H9 (cell line): ENCODE measurements at regions not wholly inside any gene's neighbourhood (a gene's known extent, or its start where the extent isn't known, plus 50 kb on each side); places are given as distances from the start of the nearest gene placed in this dataset.

ENCODE experiments used
- DNase-seq: peaks from one replicate; pipeline ENCODE4 v3.0.0-alpha.2; 2017
- H2AFZ ChIP-seq: one replicate; pipeline ENCODE4 v1.6.1; 2013; ENCODE audit warnings: mild to moderate bottlenecking, low read length, control low read depth, moderate library complexity
- H2AK5ac ChIP-seq: 2 replicates; pipeline ENCODE4 v1.6.1; 2013; ENCODE audit warnings: low read length, control low read depth, mixed read lengths; ENCODE audit not compliant: insufficient read length
- H2BK120ac ChIP-seq: one replicate; pipeline ENCODE4 v1.6.1; 2013; ENCODE audit warnings: low read depth, mild to moderate bottlenecking, low read length, control low read depth, inconsistent platforms; ENCODE audit not compliant: poor library complexity, severe bottlenecking
- H2BK12ac ChIP-seq: 2 replicates; pipeline ENCODE4 v1.6.1; 2013; ENCODE audit warnings: low read length, control low read depth, mixed read lengths, low read depth; ENCODE audit not compliant: insufficient read length
- H2BK15ac ChIP-seq: 2 replicates; pipeline ENCODE4 v1.6.1; 2013; ENCODE audit warnings: low read depth, low read length, control low read depth
- H2BK20ac ChIP-seq: one replicate; pipeline ENCODE4 v1.6.1; 2013; ENCODE audit warnings: low read depth, mild to moderate bottlenecking, low read length, control low read depth, inconsistent platforms; ENCODE audit not compliant: poor library complexity, severe bottlenecking
- H2BK5ac ChIP-seq: 2 replicates; pipeline ENCODE4 v1.6.1; 2013; ENCODE audit warnings: low read length, control low read depth, mixed read lengths; ENCODE audit not compliant: insufficient read length
- H3K14ac ChIP-seq: 2 replicates; pipeline ENCODE4 v1.6.1; 2013; ENCODE audit warnings: low read length, control low read depth; ENCODE audit not compliant: insufficient read depth
- H3K18ac ChIP-seq: 2 replicates; pipeline ENCODE4 v1.6.1; 2013; ENCODE audit warnings: low read depth, mild to moderate bottlenecking, mixed read lengths, low read length, control low read depth; ENCODE audit not compliant: insufficient read length
- H3K23ac ChIP-seq: 2 replicates; pipeline ENCODE4 v1.6.1; 2013; ENCODE audit warnings: low read length, control low read depth, mixed read lengths, low read depth; ENCODE audit not compliant: insufficient read length
- H3K23me2 ChIP-seq: 2 replicates; pipeline ENCODE4 v1.6.1; 2013; ENCODE audit warnings: low read depth, mild to moderate bottlenecking, mixed read lengths, low read length, control low read depth; ENCODE audit not compliant: insufficient read length, poor library complexity, severe bottlenecking
- H3K27ac ChIP-seq: 2 replicates; pipeline ENCODE4 v1.5.1; 2013; ENCODE audit warnings: low read length, control low read depth, mixed read lengths, low read depth; ENCODE audit not compliant: insufficient read length
- H3K27me3 ChIP-seq: 2 replicates; pipeline ENCODE4 v1.6.1; 2013; ENCODE audit warnings: low read length, control low read depth, inconsistent platforms; ENCODE audit not compliant: insufficient read depth
- H3K4ac ChIP-seq: 2 replicates; pipeline ENCODE4 v1.6.1; 2013; ENCODE audit warnings: low read depth, mild to moderate bottlenecking, control low read depth, inconsistent platforms, low read length, moderate library complexity
- H3K4me1 ChIP-seq: 2 replicates; pipeline ENCODE4 v1.6.1; 2013; ENCODE audit warnings: low read length, control low read depth, inconsistent platforms; ENCODE audit not compliant: insufficient read depth
- H3K4me2 ChIP-seq: 2 replicates; pipeline ENCODE4 v1.6.1; 2013; ENCODE audit warnings: low read length, control low read depth, mixed read lengths; ENCODE audit not compliant: insufficient read length, insufficient read depth
- H3K56ac ChIP-seq: 2 replicates; pipeline ENCODE4 v1.6.1; 2013; ENCODE audit warnings: low read depth, mild to moderate bottlenecking, mixed read lengths, low read length, control low read depth; ENCODE audit not compliant: insufficient read length
- H3K79me1 ChIP-seq: 2 replicates; pipeline ENCODE4 v1.6.1; 2013; ENCODE audit warnings: low read depth, mild to moderate bottlenecking, moderate library complexity, low read length, control low read depth, inconsistent platforms; ENCODE audit not compliant: insufficient read depth, poor library complexity, severe bottlenecking
- H3K79me2 ChIP-seq: 2 replicates; pipeline ENCODE4 v1.6.1; 2013; ENCODE audit warnings: low read length, control low read depth, inconsistent platforms; ENCODE audit not compliant: insufficient read depth
- H3K9ac ChIP-seq: 2 replicates; pipeline ENCODE4 v1.6.1; 2013; ENCODE audit warnings: low read length, control low read depth, mixed read lengths; ENCODE audit not compliant: insufficient read length; ENCODE audit errors: extremely low read depth
- H3K9me3 ChIP-seq: one replicate; pipeline ENCODE4 v1.6.1; 2013; ENCODE audit warnings: low read depth, low read length, inconsistent platforms; ENCODE audit not compliant: control insufficient read depth
- H3T11ph ChIP-seq: one replicate; pipeline ENCODE4 v1.6.1; 2013; ENCODE audit warnings: mild to moderate bottlenecking, low read length, control low read depth, inconsistent platforms
- H4K20me1 ChIP-seq: one replicate; pipeline ENCODE4 v1.6.1; 2013; ENCODE audit not compliant: control insufficient read depth, insufficient read length, insufficient read depth
- H4K5ac ChIP-seq: 2 replicates; pipeline ENCODE4 v1.6.1; 2013; ENCODE audit warnings: low read depth, mild to moderate bottlenecking, mixed read lengths, low read length, control low read depth; ENCODE audit not compliant: insufficient read length
- H4K8ac ChIP-seq: replicated peaks from 2 replicates; pipeline ENCODE4 v1.6.1; 2013; ENCODE audit warnings: low read length, control low read depth, mixed read lengths, low read depth; ENCODE audit not compliant: insufficient read length
- H4K91ac ChIP-seq: 2 replicates; pipeline ENCODE4 v1.6.1; 2013; ENCODE audit warnings: low read depth, mild to moderate bottlenecking, moderate library complexity, mixed read lengths, low read length, control low read depth; ENCODE audit not compliant: insufficient read length
- H3K27ac Mint-ChIP-seq, 3 experiments: 2 replicates in 2 of 3; 3 replicates in 1 of 3; pipeline ENCODE4 v1.8.0; 2020 to 2021; ENCODE audit warnings: mixed read lengths in 3 of 3, mild to moderate bottlenecking in 1 of 3, moderate library complexity in 1 of 3
- H3K27me3 Mint-ChIP-seq: 2 replicates; pipeline ENCODE4 v1.8.0; 2021; ENCODE audit warnings: low read depth, mild to moderate bottlenecking, moderate library complexity, mixed read lengths
- H3K36me3 Mint-ChIP-seq, 3 experiments: 2 replicates in 2 of 3; 3 replicates in 1 of 3; pipeline ENCODE4 v1.8.0; 2020 to 2021; ENCODE audit warnings: low read depth in 3 of 3, mixed read lengths in 3 of 3; ENCODE audit not compliant: insufficient read depth in 1 of 3
- H3K4me1 Mint-ChIP-seq, 2 experiments: 2 replicates each; pipeline ENCODE4 v1.8.0; 2020; ENCODE audit warnings: mixed read lengths in 2 of 2
- H3K4me3 Mint-ChIP-seq, 2 experiments: 2 replicates in 1 of 2; 3 replicates in 1 of 2; pipeline ENCODE4 v1.8.0; 2020 to 2021; ENCODE audit warnings: mild to moderate bottlenecking in 2 of 2, mixed read lengths in 2 of 2, moderate library complexity in 1 of 2
- H3K9me3 Mint-ChIP-seq, 2 experiments: 2 replicates in 1 of 2; 3 replicates in 1 of 2; pipeline ENCODE4 v1.8.0; 2020; ENCODE audit warnings: mild to moderate bottlenecking in 2 of 2, mixed read lengths in 2 of 2, moderate library complexity in 1 of 2
- CTCF ChIP-seq: fragments of 200-600 bp; sonication (generic); conservative IDR thresholded peaks from 3 replicates; pipeline ENCODE4 v1.8.0; 2021; ENCODE audit warnings: antibody characterized with exemption, mild to moderate bottlenecking
- WGBS: extraction: QIAGEN DNeasy Blood & Tissue Kit; methylation state at CpG from one replicate; pipeline ENCODE4 v1.1.7; 2013; ENCODE audit warnings: missing lambda C conversion rate, low lambda C conversion rate, mixed read lengths; ENCODE audit not compliant: insufficient read length; ENCODE audit errors: extremely low coverage; 5-methylcytosine and 5-hydroxymethylcytosine counted together

DNA sequence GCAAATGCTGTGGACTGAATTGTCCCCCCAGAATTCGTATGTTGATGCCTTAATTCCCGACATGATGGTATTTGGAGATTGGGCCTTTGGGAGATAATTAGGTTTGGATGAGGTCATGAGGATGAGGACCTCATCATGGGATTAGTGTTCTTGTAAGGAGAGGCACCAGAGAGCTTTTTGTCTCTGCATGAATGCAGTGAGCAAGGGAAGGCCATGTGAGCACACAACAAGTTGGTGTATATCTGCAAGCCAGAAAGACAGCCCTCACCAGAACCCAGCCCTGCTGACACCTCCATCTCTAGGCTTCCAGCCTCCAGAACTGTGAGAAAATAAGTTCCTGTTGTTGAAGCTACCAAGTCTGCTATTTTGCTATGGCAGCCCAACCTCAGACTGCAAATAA, 51.9 kb upstream of the SMCO2 start:
- Histone ChIP-seq H3K9me3 (no peaks in the 10 kb centered on the region), H4K91ac (no peak overlapping the region), H3K79me1 (no peaks in the 10 kb centered on the region), H3K4ac (no peak overlapping the region), H2BK12ac (no peak overlapping the region), H2BK20ac (no peak overlapping the region), H4K5ac (no peak overlapping the region), H2BK120ac (no peak overlapping the region), H3K27ac (no peak overlapping the region), H3K23me2 (no peaks in the 10 kb centered on the region), H3T11ph (no peak overlapping the region), H3K27me3 (no peaks in the 10 kb centered on the region), H2BK5ac (no peak overlapping the region), H3K56ac (no peak overlapping the region), H3K4me1 (no peaks in the 10 kb centered on the region), H3K23ac (no peak overlapping the region), H4K8ac (no peak overlapping the region), H3K79me2 (no peaks in the 10 kb centered on the region), H2AK5ac (no peak overlapping the region), H2BK15ac (no peak overlapping the region), H3K4me2 (no peak overlapping the region), H3K9ac (no peak overlapping the region), H4K20me1 (no peaks in the 10 kb centered on the region), H2AFZ (no peak overlapping the region), H3K14ac (no peak overlapping the region), H3K18ac (no peak overlapping the region)
- no peaks in the 10 kb centered on the region for H3K4me1 Mint-ChIP-seq
- H3K36me3 Mint-ChIP-seq, result peaks cover 4 to 15% (median 9%) of the 10 kb centered on the region in 3 experiments; a peak in 6 of 7 replicates
- no peaks in the 10 kb centered on the region for H3K27me3 Mint-ChIP-seq
- peak overlapping the region in 1 of 3 experiments; percentile 40; a peak in 1 of 7 replicates for H3K27ac Mint-ChIP-seq
- no peaks in the 10 kb centered on the region for H3K9me3 Mint-ChIP-seq
- no CpG with 5 or more reads among the region's 2 CpGs for whole genome bisulfite sequencing
- H3K4me3 Mint-ChIP-seq, result no peak overlapping the region
- no peak for TF ChIP-seq CTCF
- no peak for DNase-seq
